GM21390 (cell line): ENCODE measurements at regions not wholly inside any gene's neighbourhood (a gene's known extent, or its start where the extent isn't known, plus 50 kb on each side); places are given as distances from the start of the nearest gene placed in this dataset.
"Not testable (repeated sequence)": the region's sequence is repeated elsewhere in the genome, so short reads cannot be mapped to it uniquely, and the experiment has no call there.

ENCODE experiments used
- ATAC-seq: cut with Tn5 transposase; IDR thresholded peaks from one replicate; pipeline ENCODE4 v1.9.1; 2021; ENCODE audit not compliant: unreplicated experiment

GRCh38 chr5:17364987-17365810 is 132.8 kb upstream of the TAF11L2 start:
- ATAC-seq, result no peak

- no peak for ATAC-seq
These were observed 132.3 kb upstream of the TAF11L2 start for GRCh38 chr5:17365811-17366138.

GRCh38 chr5:17367256-17367840 is 130.7 kb upstream of the TAF11L2 start:
- ATAC-seq, result no peak

- ATAC-seq, result no peak
These were observed 127.4 kb upstream of the TAF11L2 start for GRCh38 chr5:17370651-17371050.

- no peak for ATAC-seq
These were observed 124.6 kb upstream of the TAF11L2 start for GRCh38 chr5:17373406-17373805.

- ATAC-seq, result no peak
These were observed 124.0 kb upstream of the TAF11L2 start for GRCh38 chr5:17373814-17374556.

GRCh38 chr5:17374973-17375742 is 122.9 kb upstream of the TAF11L2 start:
- no peak for ATAC-seq

- ATAC-seq, result not testable (repeated sequence)
These were observed 122.1 kb upstream of the TAF11L2 start for GRCh38 chr5:17375886-17376285.

GRCh38 chr5:17378346-17378997 is 119.6 kb upstream of the TAF11L2 start:
- no peak for ATAC-seq

- no peak for ATAC-seq
These were observed 118.7 kb upstream of the TAF11L2 start for GRCh38 chr5:17379100-17379951.

- no peak for ATAC-seq
These were observed 116.1 kb upstream of the TAF11L2 start for GRCh38 chr5:17381932-17382331.

GRCh38 chr5:17383526-17383925 is 114.5 kb upstream of the TAF11L2 start:
- ATAC-seq, result no peak

- no peak for ATAC-seq
These were observed 113.8 kb upstream of the TAF11L2 start for GRCh38 chr5:17384181-17384580.

- ATAC-seq, result no peak
These were observed 109.3 kb upstream of the TAF11L2 start for GRCh38 chr5:17388717-17389116.

- no peak for ATAC-seq
These were observed 103.9 kb upstream of the TAF11L2 start for GRCh38 chr5:17394086-17394485.

GRCh38 chr5:17395106-17395880 is 102.7 kb upstream of the TAF11L2 start:
- ATAC-seq, result no peak

- peak; percentile 72 for ATAC-seq
These were observed 101.8 kb upstream of the TAF11L2 start for GRCh38 chr5:17396247-17396646.

GRCh38 chr5:17398431-17398830 is 99.6 kb upstream of the TAF11L2 start:
- peak; percentile 47 for ATAC-seq
